ENCODE measurements at regions not wholly inside any gene's neighbourhood (a gene's known extent, or its start where the extent isn't known, plus 50 kb on each side); places are given as distances from the start of the nearest gene placed in this dataset.

- no peak for DNase-seq
Observed at GRCh38 chr1:195065437-195065836, 1542.8 kb downstream of the KCNT2 start.

- DNase-seq = no peak
Observed at GRCh38 chr1:195064358-195064757, 1543.9 kb downstream of the KCNT2 start.

GRCh38 chr1:195054217-195054687 is 1554.0 kb downstream of the KCNT2 start:
- DNase-seq = no peak

DNA sequence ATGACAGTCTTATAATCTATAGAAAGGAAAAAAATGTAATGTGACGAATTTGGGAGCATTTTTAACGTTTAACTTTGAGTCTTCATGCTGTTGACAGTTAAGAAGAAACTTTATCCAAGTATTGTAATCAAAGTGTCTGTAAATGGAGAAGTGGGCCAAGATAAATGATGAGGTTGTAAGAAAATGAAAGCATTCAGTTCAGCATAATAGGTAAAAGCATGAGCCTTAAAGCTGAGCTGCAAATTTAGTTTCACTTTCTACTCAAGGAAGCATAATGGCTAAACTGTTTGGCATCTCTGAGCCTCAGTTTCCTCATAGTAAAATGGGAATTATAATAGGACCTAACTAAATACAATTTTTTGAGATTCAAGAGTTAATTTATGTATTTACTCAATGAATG is 1554.8 kb downstream of the KCNT2 start:
- no peak for DNase-seq

GRCh38 chr1:195047772-195048171 is 1560.5 kb downstream of the KCNT2 start:
- DNase-seq = no peak

DNA sequence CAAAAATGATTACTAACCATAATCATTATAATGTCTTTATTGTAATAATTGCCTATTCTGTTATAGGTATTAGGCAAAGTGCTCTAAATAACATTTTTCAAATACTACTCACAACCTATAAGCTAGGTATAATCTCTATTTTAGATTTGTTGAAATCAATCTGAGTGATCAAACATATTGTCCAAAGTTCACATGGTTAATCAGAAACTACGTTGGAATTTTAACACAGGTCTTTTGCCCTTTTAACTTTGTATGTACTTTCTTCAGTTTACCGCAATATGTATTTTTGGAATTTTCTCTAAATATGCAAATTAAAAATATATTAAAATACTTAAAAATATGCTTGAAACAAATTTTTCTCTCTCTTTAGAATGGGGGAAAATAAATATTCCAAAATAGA is 1563.2 kb downstream of the KCNT2 start:
- no peak for DNase-seq

DNA sequence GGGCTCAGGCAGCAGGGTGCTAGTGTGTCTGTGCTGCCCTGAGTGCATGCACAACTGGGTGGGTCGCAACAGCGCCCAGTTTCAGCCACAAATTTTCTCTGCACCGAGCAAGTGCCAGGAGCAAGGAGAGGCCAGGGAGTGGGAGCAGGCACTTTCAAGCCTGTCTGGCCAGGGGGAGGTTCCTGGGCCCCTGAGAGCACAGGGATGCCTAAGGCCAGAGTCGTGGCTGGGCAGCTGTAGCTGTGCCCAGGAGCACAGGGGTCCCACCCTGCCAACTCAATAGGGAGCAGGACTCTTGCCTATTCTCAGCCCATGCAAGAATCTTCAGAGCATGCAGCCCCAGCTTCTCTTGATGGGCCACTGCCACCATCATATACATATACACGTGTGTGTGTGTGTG is 1577.4 kb downstream of the KCNT2 start:
- DNase-seq = no peak

GRCh38 chr1:195026792-195027191 is 1581.4 kb downstream of the KCNT2 start:
- no peak for DNase-seq

DNA sequence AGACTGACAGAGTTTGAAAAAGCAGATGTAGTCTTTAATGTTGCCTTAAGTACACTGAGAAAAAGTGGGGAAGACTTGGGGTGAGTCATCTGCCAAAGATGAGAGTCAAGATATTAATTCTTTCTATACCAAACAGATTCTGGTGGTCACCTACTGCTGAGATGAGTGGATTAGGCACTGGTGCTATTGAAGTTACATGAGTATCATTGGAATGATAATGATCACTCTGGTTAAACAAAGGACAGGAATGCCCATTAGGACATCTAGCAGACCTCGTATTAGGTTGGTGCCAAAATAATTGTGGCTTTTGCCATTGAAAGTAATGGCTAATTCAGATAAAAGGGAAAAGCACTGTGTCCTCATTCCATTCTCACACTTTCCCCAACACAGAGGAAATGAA is 1588.9 kb downstream of the KCNT2 start:
- DNase-seq = no peak

DNA sequence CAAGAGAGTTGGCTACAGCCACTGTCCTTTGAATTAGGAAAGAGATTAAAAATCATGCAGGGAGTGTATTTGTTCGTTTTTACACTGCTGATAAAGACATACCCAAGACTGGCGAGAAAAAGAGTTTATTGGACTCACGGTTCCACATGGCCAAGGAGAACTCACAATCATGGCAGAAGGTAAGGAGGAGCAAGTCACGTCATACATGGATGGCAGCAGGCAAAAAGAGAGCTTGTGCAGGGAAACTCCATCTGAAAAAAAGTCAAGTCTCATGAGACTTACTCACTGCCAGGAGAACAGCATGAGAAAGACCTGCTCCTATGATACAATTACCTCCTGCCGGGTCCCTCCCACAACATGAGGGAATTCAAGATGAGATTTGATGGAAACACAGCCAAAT is 1595.2 kb downstream of the KCNT2 start:
- no peak for DNase-seq

- no peak for DNase-seq
Observed at GRCh38 chr1:195005338-195005737, 1602.9 kb downstream of the KCNT2 start.

DNA sequence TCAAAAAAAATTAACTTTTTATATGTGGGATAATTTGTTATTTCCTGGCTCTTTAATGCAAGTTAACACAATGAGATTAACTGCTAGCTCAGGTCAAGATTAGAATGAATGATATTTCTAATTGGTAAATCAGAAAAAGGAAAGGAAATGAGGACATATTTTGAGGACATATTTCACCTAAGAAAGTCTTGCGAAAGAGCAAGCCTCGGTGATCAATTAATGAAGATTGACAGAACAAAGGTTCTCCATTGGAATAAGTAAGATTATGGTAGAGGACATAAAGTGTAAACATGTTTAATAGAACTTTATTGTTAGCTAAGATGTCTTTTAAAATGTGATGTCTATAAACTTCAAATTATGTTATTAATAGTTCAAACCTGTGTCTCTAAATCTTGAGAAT is 1617.8 kb downstream of the KCNT2 start:
- no peak for DNase-seq

GRCh38 chr1:194975913-194976312 is 1632.3 kb downstream of the KCNT2 start:
- DNase-seq = no peak

DNA sequence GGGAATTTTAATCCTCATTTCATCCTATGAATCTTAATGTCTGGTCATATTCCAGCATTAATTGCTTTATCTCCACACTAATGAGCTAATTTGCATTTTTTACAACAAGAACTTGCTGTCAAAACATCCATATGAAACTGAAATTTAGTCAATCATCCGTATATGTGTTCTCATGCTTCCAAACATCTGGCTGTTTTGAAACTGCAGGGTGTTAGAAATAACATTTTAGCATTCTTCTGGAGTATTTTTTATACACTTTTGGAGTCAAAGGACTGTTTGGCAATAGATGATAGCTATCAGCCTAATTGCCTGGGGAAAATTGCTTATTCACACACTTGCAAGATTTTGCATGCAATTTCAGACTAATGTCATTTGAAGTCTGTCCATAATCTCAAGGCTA is 1639.3 kb downstream of the KCNT2 start:
- no peak for DNase-seq

- no peak for DNase-seq
Observed at GRCh38 chr1:194959795-194960194, 1648.4 kb downstream of the KCNT2 start.

GRCh38 chr1:194952171-194952570 is 1656.1 kb downstream of the KCNT2 start:
- DNase-seq = no peak

DNA sequence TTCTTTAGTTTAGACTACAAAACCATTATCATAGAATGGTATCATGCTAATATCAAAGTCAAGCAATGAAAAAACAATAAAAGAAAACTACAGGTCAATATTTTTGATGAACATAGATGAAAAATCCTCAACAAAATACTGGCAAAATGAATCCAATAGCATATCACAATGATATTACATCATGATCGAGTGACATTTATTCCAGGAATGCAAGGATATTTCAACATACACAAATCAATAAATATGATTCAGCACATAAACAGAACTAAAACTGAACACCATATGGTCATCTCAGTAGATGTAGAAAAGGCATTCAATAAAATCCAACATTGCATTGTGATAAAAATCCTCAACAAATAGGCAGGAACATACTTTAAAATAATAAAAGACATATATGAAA is 1657.7 kb downstream of the KCNT2 start:
- DNase-seq = no peak

DNA sequence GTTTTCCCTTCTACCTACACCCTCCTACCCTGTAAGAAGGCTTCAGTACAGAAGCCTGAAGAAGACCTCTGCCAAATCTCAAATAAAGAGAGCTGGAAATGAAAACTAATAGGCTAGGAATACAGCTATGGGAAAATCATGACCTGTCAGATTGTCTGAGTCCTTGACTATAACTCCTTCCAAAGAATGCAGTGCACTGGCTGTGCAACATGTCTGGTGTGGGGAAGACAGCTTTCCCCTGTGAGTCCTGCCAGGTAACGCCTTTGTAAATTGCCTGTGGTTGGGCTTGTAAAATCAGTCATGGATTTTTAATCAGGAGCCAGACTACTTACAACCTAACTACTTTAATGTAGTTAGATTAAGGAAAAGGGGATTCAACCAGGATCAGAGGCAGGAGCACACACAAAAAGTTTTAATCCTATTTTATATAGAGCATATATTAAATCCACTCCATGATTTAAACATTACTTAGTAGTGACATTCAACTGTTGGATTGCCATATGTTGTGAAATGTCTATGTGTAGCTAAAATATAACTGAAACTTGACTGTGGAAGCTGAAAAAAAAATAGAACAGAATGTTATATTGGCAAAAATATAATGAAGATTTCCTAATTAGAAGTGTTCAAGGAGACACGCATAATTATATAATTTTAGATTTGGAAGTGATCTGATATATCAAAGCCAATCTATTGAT is 1667.8 kb downstream of the KCNT2 start:
- DNase-seq = no peak

DNA sequence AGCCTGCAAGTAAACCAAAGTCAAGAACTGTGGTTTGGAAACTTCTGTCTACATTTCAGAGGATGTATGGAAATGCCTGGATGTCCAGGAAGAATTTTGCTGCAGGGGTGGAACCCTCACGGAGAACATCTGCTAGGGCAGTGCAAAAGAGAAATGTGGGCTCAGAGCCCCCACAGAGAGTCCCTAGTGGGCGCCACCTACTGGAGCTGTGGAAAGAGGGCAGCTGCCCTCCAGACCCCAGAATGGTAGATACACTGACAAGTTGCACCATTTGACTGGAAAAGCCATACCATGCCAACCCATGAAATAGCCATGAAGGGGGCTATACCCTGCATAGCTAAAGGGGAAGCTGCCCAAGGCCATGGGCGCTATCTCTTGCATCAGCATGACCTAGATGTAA is 1672.4 kb downstream of the KCNT2 start:
- no peak for DNase-seq

DNA sequence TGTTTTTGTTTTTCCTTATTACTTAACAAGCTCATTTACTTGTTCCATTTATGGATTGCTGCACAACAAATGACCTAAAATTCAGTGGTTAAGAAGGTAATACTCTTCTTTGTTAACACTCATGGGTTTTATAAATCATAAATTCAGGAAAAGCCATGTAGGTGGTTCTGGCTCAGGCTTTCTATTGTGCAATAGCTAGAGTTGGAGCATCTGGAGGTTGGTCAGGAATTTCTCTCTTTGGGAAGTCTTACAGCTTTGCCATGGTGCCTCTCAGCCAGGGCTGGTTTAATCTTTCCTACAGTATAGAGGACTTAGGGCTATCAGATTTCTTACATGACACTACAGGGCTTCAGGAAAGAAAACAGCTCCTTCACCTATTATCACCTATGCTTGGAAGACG is 1677.1 kb downstream of the KCNT2 start:
- no peak for DNase-seq

DNA sequence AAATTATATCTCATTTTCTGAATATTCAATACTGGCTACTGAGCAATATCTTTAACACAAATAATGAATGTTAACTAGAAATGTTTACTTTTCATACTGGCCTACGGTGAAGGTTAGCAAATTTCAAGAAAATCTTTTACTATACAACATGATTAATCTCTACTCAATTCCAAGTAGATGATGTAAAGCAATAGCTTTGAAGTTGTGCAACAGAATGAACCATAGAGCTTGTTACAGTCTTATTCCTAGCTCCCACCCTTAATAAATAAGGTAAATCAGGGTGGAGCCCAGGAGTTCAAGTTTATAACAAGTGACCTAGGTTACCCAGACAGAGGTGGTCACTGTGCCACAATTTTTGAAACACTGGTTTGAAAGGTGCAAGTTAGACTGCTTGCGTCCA is 1678.1 kb downstream of the KCNT2 start:
- DNase-seq = no peak

DNA sequence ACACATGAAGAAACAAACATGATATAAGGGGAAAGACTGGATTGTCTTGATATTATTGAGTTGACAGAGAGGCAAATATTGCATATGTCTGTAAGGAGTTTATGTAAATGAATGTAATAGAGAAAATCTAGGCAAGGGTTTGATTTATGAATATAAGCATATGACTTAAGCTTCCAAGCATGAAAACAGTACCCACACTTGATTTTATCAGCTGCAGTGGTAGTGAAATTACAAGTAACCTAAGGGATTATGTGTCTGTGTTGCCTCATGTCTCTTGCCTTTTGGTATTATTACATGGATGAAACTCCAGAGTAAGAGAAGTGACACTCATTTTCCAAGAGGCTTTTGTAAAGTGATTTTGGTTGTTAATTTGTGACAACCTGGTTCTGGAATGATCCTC is 1678.9 kb downstream of the KCNT2 start:
- no peak for DNase-seq

- DNase-seq = no peak
Observed at GRCh38 chr1:194919146-194919545, 1689.1 kb downstream of the KCNT2 start.

- DNase-seq = no peak
Observed at GRCh38 chr1:194917769-194918168, 1690.5 kb downstream of the KCNT2 start.

DNA sequence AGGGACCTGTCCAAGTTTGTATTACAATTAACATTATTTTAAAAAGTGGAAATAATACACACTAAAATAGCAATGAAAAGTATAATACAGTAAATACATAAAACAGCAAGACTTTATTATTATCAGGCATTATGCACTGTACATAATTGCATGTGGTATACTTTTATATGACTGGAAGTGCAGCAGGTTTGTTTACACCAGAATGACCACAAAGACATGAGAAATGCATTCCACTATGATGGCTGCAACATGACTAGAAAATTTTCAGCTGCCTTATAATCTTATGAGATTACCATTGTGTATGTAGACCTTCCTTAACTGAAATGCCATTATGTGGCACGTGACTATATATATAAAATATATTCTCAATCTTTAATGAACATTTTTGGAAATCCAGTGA is 1699.6 kb downstream of the KCNT2 start:
- DNase-seq = no peak

Data from left kidney (tissue), 1 donor.